HG02884 (cell line): ENCODE measurements at regions not wholly inside any gene's neighbourhood (a gene's known extent, or its start where the extent isn't known, plus 50 kb on each side); places are given as distances from the start of the nearest gene placed in this dataset.

Experiments used
- ATAC-seq: cut with Tn5 transposase; IDR thresholded peaks from one replicate; pipeline ENCODE4 v1.9.1; 2021; ENCODE audit warnings: mild to moderate bottlenecking, moderate library complexity; ENCODE audit not compliant: unreplicated experiment

GRCh38 chr20:43863821-43864544 lies 50.7 kb upstream of the TOX2 start:
- ATAC-seq = no peak

GRCh38 chr20:43863330-43863729 lies 51.3 kb upstream of the TOX2 start:
- no peak for ATAC-seq

- ATAC-seq = no peak
These were observed 52.2 kb upstream of the TOX2 start for GRCh38 chr20:43862438-43862837.

GRCh38 chr20:43859994-43860393 lies 54.7 kb upstream of the TOX2 start:
- no peak for ATAC-seq

- ATAC-seq = no peak
These were observed 56.7 kb upstream of the TOX2 start for GRCh38 chr20:43857932-43858331.

- no peak for ATAC-seq
These were observed 57.5 kb upstream of the TOX2 start for GRCh38 chr20:43857127-43857526.

- ATAC-seq = no peak
These were observed 58.8 kb upstream of the TOX2 start for GRCh38 chr20:43855803-43856202.

GRCh38 chr20:43853918-43854317 lies 60.7 kb upstream of the TOX2 start:
- ATAC-seq = no peak

GRCh38 chr20:43853174-43853803 lies 61.4 kb upstream of the TOX2 start:
- no peak for ATAC-seq

GRCh38 chr20:43849496-43850186 lies 65.0 kb upstream of the TOX2 start:
- ATAC-seq = no peak

GRCh38 chr20:43846516-43846905 lies 68.1 kb upstream of the TOX2 start:
- ATAC-seq = no peak

- ATAC-seq = no peak
These were observed 69.7 kb upstream of the TOX2 start for GRCh38 chr20:43844778-43845614.

- ATAC-seq = no peak
These were observed 70.5 kb upstream of the TOX2 start for GRCh38 chr20:43843965-43844660.

GRCh38 chr20:43843096-43843964 lies 71.3 kb upstream of the TOX2 start:
- no peak for ATAC-seq

GRCh38 chr20:43842126-43843020 lies 72.3 kb upstream of the TOX2 start:
- no peak for ATAC-seq

- no peak for ATAC-seq
These were observed 74.1 kb upstream of the TOX2 start for GRCh38 chr20:43840382-43841070.

- ATAC-seq = no peak
These were observed 74.9 kb upstream of the TOX2 start for GRCh38 chr20:43839793-43840199.

GRCh38 chr20:43838703-43839060 lies 76.0 kb upstream of the TOX2 start:
- ATAC-seq = no peak
